PC-9 (cell line): ENCODE measurements at regions not wholly inside any gene's neighbourhood (a gene's known extent, or its start where the extent isn't known, plus 50 kb on each side); places are given as distances from the start of the nearest gene placed in this dataset.

ENCODE experiments used
- BruUV-seq: library from RNA; stranded (reverse); fragments of 400-500 nt; replicated peaks from 2 replicates; lab custom pipeline; 2021; lab: Mats Ljungman, UMichigan
- CTCF ChIA-PET: fragments of 300-600 bp; sonication (Branson Sonifier 250); formaldehyde crosslinking; loops from one replicate; lab custom pipeline; 2022; ENCODE audit warnings: antibody characterized with exemption; lab: Charles Lee
- POLR2A ChIA-PET: fragments of 300-600 bp; sonication (Branson Sonifier 250); formaldehyde crosslinking; loops from one replicate; lab custom pipeline; 2022; ENCODE audit warnings: antibody characterized with exemption; ENCODE audit not compliant: unreplicated experiment; lab: Charles Lee
- DNase-seq, 2 experiments: peaks; one replicate each; pipeline versions ENCODE4 v3.0.0 to v3.0.0-alpha.2; 2015 to 2022; ENCODE audit warnings: mixed read lengths in 1 of 2
- H2AFZ ChIP-seq: fragments of 200-600 bp; sonication (generic); 2 replicates; pipeline ENCODE4 v1.8.1; 2017; ENCODE audit warnings: antibody characterized with exemption
- H3F3A ChIP-seq: fragments of 200-600 bp; sonication (generic); 2 replicates; pipeline ENCODE4 v1.8.1; 2017; ENCODE audit warnings: antibody characterized with exemption, mild to moderate bottlenecking, low read depth; ENCODE audit not compliant: insufficient read depth
- H3K27ac ChIP-seq: fragments of 200-600 bp; sonication (generic); 2 replicates; pipeline ENCODE4 v1.6.1; 2016; ENCODE audit warnings: mixed run types
- H3K27me3 ChIP-seq: fragments of 200-600 bp; sonication (generic); 2 replicates; pipeline ENCODE4 v1.6.1; 2016; ENCODE audit warnings: low read depth, mixed run types; ENCODE audit not compliant: insufficient read depth
- H3K36me3 ChIP-seq: fragments of 200-600 bp; sonication (generic); 2 replicates; pipeline ENCODE4 v1.6.1; 2016; ENCODE audit warnings: low read depth, mixed run types
- H3K4me1 ChIP-seq: fragments of 200-600 bp; sonication (generic); replicated peaks from 2 replicates; pipeline ENCODE4 v1.6.1; 2016; ENCODE audit warnings: mixed run types; ENCODE audit not compliant: insufficient read depth
- H3K4me2 ChIP-seq: fragments of 200-600 bp; sonication (generic); 2 replicates; pipeline ENCODE4 v1.6.1; 2017; ENCODE audit warnings: mixed run types
- H3K4me3 ChIP-seq: fragments of 200-600 bp; sonication (generic); 2 replicates; pipeline ENCODE4 v1.6.1; 2016; ENCODE audit warnings: mixed run types
- H3K79me2 ChIP-seq: fragments of 200-600 bp; sonication (generic); 2 replicates; pipeline ENCODE4 v1.6.1; 2017; ENCODE audit warnings: low read depth, mixed run types
- H3K9me2 ChIP-seq: fragments of 200-600 bp; sonication (generic); 2 replicates; pipeline ENCODE4 v1.8.1; 2017; ENCODE audit warnings: mild to moderate bottlenecking; ENCODE audit not compliant: insufficient read depth
- H3K9me3 ChIP-seq: fragments of 200-600 bp; sonication (generic); 2 replicates; pipeline ENCODE4 v1.8.1; 2016; ENCODE audit warnings: low read depth; ENCODE audit not compliant: insufficient read depth
- H4K20me1 ChIP-seq: fragments of 200-600 bp; sonication (generic); 2 replicates; pipeline ENCODE4 v1.8.1; 2017; ENCODE audit not compliant: insufficient read depth
- CTCF ChIP-seq: fragments of 200-600 bp; sonication (generic); conservative IDR thresholded peaks from 2 replicates; pipeline ENCODE4 v1.6.1; 2017; ENCODE audit warnings: mixed run types, antibody characterized with exemption, mild to moderate bottlenecking, moderate library complexity
- EZH2 ChIP-seq: fragments of 200-600 bp; sonication (generic); IDR thresholded peaks from 2 replicates; pipeline ENCODE4 v1.8.0; 2017; ENCODE audit warnings: antibody characterized with exemption, low read depth
- intact Hi-C: fragments of 100-400 bp; cut with micrococcal nuclease; formaldehyde crosslinking; loops from one replicate; pipeline ENCODE4 v1.10.0; 2022; ENCODE audit not compliant: unreplicated experiment

- intact Hi-C loops = no loop called here
- no TSS peak for BruUV-seq
These were observed 377.8 kb upstream of the PRKX start for GRCh38 chrX:4091046-4091760.

GRCh38 chrX:4059893-4060292, 346.4 kb upstream of the PRKX start:
- CTCF ChIA-PET = no interaction called here

More at GRCh38 chrX:4091046-4091760, 377.8 kb upstream of the PRKX start:
- Histone ChIP-seq H2AFZ (no peak overlapping the region), H3K4me1 (no peaks in the 10 kb centered on the region), H4K20me1 (no peaks in the 10 kb centered on the region), H3F3A (no peaks in the 10 kb centered on the region), H3K79me2 (no peaks in the 10 kb centered on the region), H3K9me3 (no peaks in the 10 kb centered on the region), H3K4me2 (no peak overlapping the region), H3K27me3 (no peaks in the 10 kb centered on the region), H3K27ac (no peak overlapping the region), H3K36me3 (no peaks in the 10 kb centered on the region), H3K9me2 (no peaks in the 10 kb centered on the region), H3K4me3 (no peak overlapping the region)
- CTCF ChIA-PET = no interaction called here
- POLR2A ChIA-PET = no interaction called here
- TF ChIP-seq EZH2 = no peak
- TF ChIP-seq CTCF = no peak
- DNase-seq = no peak

GRCh38 chrX:4043951-4044350, 330.5 kb upstream of the PRKX start:
- Histone ChIP-seq H2AFZ (no peak overlapping the region), H3K4me1 (no peaks in the 10 kb centered on the region), H4K20me1 (no peaks in the 10 kb centered on the region), H3K4me2 (no peak overlapping the region), H3K79me2 (no peaks in the 10 kb centered on the region), H3K4me3 (no peak overlapping the region), H3K27ac (no peak overlapping the region), H3K9me3 (0 out of 2 replicates have a peak, but pooled peaks cover 3% of the 10 kb centered on the region), H3K27me3 (no peaks in the 10 kb centered on the region), H3K9me2 (no peaks in the 10 kb centered on the region), H3F3A (no peaks in the 10 kb centered on the region), H3K36me3 (no peaks in the 10 kb centered on the region)
- BruUV-seq = no TSS peak
- ChIA-PET POLR2A (no interaction called here), CTCF (no interaction called here)
- TF ChIP-seq CTCF = no peak
- no peak for TF ChIP-seq EZH2
- DNase-seq = no peak
- intact Hi-C loops = no loop called here

More at GRCh38 chrX:4059893-4060292, 346.4 kb upstream of the PRKX start:
- 0 out of 2 replicates have a peak, but pooled peaks cover 3% of the 10 kb centered on the region for H3K27me3 ChIP-seq
- no peaks in the 10 kb centered on the region for H3F3A ChIP-seq
- H3K9me2 ChIP-seq = no peaks in the 10 kb centered on the region
- no peaks in the 10 kb centered on the region for H3K79me2 ChIP-seq
- no peak overlapping the region for H3K4me2 ChIP-seq
- H4K20me1 ChIP-seq = no peaks in the 10 kb centered on the region
- intact Hi-C loops = no loop called here
- H3K9me3 ChIP-seq = no peaks in the 10 kb centered on the region
- H3K4me1 ChIP-seq = no peaks in the 10 kb centered on the region
- BruUV-seq = no TSS peak
- no peak overlapping the region for H3K27ac ChIP-seq
- TF ChIP-seq EZH2 = no peak
- no peak for TF ChIP-seq CTCF
- no peak overlapping the region for H3K4me3 ChIP-seq
- no peaks in the 10 kb centered on the region for H3K36me3 ChIP-seq
- no peak for DNase-seq
- POLR2A ChIA-PET = no interaction called here
- H2AFZ ChIP-seq = no peak overlapping the region
